ENCODE measurements at regions not wholly inside any gene's neighbourhood (a gene's known extent, or its start where the extent isn't known, plus 50 kb on each side); places are given as distances from the start of the nearest gene placed in this dataset.

GRCh38 chr16:85495823-85496538 lies 117.1 kb upstream of the GSE1 start:
- DNase-seq (ENCODE audit: low spot score), result no peak

DNA sequence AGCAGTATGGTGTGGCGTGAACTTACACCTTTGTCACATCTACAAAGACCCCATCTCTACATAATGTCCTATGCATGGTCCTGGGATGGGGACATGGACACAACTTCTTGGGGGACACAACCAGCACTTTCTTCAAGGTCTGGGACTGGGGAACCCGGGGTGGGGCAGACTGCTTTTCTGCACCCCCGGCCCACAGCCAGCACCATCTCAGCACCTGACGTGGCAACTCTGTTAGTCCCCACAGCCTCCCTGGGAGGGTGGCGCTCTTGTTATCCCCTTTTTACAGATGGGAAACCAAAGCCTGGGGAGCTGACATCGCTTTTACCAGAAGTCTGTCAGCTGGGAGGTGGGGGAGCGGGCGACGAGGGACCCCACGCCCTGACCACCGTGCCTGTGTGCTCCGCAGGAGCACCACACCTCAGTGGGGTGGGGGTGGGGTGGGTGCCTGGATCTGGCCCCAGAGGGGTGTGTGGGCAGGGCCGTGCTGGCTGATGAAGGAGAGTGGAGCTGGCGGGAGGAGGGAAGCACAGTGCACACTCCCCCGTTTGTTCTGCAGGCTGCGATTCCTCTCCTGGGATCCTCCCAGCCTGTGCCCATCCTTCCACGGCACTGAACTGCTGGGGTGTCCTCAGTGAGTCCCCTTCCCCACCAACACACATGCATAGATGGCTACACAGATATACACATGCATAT lies 115.4 kb upstream of the GSE1 start:
- no peak for DNase-seq (ENCODE audit: low spot score)

- no peak for DNase-seq (ENCODE audit: low spot score)
Measured at GRCh38 chr16:85498607-85499006, 114.5 kb upstream of the GSE1 start.

DNA sequence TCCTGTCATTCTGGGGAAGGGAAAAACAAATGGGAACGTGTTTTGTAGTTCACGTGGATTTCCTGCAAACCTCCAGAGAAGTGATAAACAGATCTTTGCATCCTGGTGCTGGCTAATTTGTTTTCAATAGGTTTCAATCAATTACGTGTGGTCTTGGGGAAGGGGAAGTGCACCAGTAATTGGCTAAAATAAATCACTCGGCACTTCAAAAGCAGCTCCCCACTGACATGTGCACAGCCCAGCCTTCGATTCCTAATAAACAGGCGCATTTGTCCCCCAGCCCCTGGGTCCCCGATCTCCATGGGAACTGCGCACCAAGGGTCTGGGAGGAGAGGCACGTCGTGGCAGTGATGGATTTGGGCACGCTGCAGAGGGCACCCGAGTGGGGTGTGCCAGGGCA lies 112.9 kb upstream of the GSE1 start:
- DNase-seq (ENCODE audit: low spot score), result no peak

DNA sequence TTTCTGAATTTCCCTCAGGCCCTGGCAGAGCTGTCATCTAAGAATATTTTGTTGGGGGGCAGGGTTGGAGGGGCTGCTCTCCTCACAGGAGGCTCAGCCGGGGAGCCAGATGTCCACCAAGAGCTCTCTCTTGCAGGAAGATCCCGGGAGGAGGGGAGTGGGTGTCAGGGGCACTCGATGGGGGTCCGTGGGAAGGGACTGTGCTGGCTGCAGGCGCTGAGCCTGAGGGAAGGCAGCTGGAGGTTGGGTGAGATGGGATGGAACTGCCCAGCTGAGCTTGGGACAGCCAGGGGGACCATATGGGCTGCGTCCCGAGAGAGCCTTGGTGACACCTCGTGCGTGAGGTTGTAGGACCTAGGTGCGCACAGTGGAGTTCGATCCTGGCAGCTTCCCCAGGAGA lies 111.2 kb upstream of the GSE1 start:
- DNase-seq (ENCODE audit: low spot score), result no peak

DNA sequence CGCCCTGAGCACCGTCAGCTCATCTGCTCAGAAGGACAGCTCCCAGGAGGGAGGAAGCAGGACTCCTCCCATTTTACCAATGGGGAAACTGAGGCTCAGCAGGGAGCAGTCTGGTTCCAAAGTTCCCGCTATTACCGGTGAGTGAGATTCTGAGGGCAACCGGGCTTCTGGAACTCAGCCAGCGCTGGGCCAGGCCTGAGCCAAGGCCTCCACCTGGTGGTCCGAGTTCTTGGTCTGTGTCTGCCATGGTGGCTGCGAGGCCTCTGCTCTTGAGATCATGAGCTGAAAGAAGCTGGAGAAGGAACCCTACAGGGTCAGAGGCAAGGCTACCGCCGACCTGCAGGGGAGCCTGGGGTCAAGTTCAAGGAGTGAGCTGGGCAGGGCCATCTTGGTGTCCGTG lies 110.8 kb upstream of the GSE1 start:
- DNase-seq (ENCODE audit: low spot score), result no peak

GRCh38 chr16:85503679-85504231 lies 109.4 kb upstream of the GSE1 start:
- no peak for DNase-seq (ENCODE audit: low spot score)

DNA sequence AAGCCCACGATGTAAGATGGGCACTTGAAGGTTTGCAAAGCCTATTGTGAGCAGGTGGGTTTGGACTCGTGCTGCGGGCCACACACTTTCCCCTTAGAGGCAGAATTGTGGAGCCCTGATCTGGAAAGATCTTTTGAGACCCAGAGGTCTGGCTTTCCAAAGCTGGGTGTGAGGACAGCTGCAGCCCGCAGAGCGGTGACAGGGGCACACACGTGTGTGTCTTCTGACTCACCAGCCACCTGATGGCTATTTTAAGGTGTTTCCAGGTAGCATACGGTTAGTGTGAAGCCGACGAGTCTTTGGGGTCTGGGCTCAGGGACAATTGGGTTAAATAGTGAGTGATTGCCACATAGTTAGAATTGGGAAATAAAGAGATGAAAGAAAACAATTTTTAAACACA lies 108.9 kb upstream of the GSE1 start:
- no peak for DNase-seq (ENCODE audit: low spot score)

DNA sequence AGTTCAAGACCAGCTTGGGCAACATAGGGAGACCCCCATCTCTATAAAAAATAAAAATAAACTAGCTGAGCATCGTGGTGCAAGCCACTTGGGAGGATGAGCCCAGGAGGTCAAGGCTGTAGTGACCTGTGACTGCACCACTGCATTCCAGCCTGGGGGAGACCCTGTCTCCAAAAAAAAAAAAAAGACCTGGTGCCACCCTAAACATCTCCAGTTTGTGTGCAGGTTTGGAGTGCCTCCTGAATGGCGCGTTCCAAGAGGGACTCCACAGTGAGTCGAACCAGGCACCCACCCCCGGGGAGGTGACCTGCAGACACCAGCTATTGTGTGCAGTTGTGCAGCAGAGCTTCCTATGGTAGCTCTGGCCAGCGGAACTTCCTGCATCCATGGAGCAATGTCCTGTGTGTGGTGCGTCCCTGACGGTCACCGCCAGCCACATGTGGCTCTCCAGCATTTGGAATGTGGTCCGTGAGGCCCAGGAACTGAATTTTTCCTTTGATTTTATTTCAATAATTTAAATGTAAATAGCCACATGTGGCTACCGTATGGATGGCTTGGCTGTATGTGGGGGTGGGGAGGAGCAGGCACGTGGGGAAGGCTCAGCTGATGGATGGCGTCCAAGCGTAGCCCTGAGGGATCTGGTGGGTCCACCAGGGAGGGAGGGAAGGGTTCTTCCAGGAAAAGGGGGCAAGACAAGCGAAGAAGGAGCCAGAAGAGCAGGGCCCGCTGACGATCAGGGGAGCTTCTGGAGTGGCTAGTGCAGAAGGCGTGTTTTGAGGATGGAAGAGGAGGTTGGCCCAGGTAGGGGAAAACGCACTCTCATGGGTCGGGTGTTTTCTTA lies 107.1 kb upstream of the GSE1 start:
- DNase-seq (ENCODE audit: low spot score), result no peak

GRCh38 chr16:85506635-85506911 lies 106.5 kb upstream of the GSE1 start:
- no peak for DNase-seq (ENCODE audit: low spot score)

- DNase-seq (ENCODE audit: low spot score), result no peak
Measured at GRCh38 chr16:85507342-85507741, 105.8 kb upstream of the GSE1 start.

GRCh38 chr16:85508388-85508787 lies 104.7 kb upstream of the GSE1 start:
- no peak for DNase-seq (ENCODE audit: low spot score)

GRCh38 chr16:85508993-85509392 lies 104.1 kb upstream of the GSE1 start:
- no peak for DNase-seq (ENCODE audit: low spot score)

DNA sequence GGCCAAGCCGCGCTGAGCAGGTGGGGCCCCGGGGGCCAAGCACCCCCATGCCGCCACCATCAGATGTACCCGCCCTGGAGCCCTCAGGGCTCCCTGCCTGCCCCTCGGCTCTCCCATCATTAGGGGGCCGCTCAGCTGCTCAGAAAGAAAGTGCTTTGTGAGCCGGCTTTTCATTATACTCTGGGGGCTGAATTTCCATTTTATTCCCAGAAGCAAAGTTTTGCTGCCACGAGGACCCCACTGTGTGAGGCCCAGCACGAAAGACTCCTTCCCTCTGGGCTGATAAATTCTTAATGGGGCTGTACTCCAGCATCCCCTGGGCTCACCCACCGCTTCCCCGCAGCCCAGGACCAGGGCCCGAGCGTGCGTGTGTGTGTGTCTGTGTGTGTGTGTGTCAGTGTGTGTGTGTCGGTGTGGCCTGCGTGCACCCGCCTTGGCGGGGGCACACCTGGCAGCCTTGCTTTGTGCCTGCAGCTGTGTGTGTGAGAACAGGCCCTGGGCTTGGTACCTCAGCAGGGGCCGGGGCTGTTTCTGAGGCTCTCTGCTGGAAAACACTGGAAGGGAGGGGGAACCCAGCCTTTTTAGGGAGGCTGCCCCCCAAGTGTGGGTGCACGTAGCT lies 103.0 kb upstream of the GSE1 start:
- DNase-seq (ENCODE audit: low spot score), result no peak

DNA sequence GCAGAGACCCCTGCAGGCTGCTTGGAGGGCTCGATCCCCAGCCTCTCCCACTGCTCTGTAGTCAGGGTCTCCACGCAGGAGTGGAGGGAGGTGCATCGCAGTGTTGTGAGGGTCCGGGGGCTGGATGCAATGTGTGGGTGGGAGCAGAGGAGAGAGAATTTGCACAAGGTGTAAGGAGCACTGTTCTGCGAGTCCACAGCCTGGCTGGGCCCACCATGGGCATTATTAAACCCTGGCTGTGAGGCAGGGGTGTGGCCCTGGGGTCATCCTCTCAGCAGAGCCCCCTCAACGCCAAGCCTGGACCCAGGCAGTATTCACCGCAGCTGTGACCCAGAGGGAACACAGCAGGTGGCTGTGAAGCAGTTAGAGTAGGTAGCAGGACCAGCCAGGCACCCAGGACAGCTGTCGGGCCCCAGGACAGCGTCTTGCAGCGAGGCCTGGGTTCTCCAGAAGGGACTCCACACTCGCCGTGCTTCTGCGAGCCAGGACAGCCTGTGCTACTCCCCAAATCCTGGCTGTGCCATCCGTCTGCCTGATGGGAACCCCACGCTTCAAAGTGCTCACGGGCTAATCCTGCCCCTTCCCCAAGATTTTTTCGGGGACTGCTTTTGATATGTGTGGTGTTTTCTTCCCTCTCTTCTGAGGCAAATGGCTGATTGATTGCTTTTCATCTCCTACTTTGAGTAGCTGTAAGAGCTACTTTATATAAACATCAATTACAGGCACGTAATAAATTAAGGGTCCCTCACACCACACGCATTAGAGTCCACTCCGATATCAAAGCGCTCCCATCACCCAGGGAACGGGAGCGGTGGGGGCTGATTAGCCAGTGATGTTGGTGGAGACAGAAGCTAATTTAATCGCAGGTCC lies 100.9 kb upstream of the GSE1 start:
- no peak for DNase-seq (ENCODE audit: low spot score)

GRCh38 chr16:85512808-85513115 lies 100.4 kb upstream of the GSE1 start:
- no peak for DNase-seq (ENCODE audit: low spot score)

- DNase-seq (ENCODE audit: low spot score), result no peak
Measured at GRCh38 chr16:85513180-85513579, 99.9 kb upstream of the GSE1 start.

DNA sequence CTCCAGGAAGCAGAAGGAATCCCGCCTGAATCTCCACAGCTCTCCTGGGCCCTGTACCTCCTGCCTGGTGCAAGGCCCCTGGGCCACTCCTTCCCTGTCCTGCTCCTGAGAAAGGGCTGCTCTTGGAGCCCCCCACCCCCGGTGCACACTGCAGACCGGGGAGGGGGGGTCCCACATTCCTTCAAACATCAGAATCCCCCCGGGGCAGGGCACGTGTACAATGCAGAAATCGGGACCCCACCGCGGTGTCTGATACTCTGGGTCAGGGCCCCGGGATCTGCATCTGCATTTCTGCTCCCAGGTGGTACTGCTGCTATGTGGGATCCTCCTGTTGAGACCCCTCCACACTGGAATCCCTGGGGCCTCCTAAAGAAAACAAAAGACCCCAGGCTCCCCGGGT lies 99.5 kb upstream of the GSE1 start:
- no peak for DNase-seq (ENCODE audit: low spot score)

GRCh38 chr16:85514295-85514597 lies 98.9 kb upstream of the GSE1 start:
- no peak for DNase-seq (ENCODE audit: low spot score)

GRCh38 chr16:85514598-85515318 lies 98.4 kb upstream of the GSE1 start:
- no peak for DNase-seq (ENCODE audit: low spot score)

- no peak for DNase-seq (ENCODE audit: low spot score)
Measured at GRCh38 chr16:85515319-85515745, 97.8 kb upstream of the GSE1 start.

Measured in CD4-positive, alpha-beta T cell treated with Interleukin-2 at 100 ng/mL for 4 hours (primary cell).